ENCODE measurements at regions not wholly inside any gene's neighbourhood (a gene's known extent, or its start where the extent isn't known, plus 50 kb on each side); places are given as distances from the start of the nearest gene placed in this dataset.
"Not testable (repeated sequence)": the region's sequence is repeated elsewhere in the genome, so short reads cannot be mapped to it uniquely, and the experiment has no call there.

DNA sequence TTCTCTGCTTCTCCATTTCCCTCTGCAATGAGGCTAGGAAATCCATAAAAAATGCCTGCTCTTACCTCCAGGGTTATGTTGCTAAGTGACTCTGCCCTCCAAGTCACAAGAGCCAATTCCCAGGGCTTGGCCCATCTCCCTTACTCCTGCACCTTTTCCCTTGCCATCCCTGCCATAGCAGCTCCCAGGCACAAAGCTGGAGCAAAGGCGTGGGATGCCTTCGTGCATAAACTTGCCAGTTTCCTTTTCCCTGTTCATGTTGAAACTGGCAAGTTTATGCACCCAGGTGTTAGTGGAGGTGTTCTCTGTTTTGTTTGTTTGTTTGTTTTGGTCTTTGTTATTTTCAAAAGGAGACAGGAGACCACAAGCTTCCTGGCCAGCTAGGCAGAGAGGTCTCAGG lies 195.1 kb downstream of the ACKR3 start:
- DNase-seq (ENCODE audit: low spot score) = peak; percentile 19
- ATAC-seq = no peak

DNA sequence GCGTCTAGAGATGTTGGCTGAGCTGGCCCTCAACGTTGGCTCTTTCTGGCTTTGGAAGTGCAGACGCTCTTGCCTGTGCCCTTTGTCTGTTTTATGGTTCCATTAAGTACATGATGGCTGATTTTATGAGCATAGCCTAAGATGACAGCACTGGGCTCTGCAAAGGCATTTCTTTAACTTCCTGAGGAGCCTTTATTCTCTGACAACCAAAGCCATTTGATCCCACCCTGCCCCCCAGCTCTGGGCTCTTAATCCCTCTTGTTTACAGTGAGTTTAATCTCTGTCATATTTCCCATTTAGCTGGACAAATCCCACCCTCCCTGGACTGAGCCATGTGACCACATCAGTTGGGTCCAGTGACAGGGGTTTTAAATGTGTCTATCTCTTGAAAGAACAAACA lies 195.9 kb downstream of the ACKR3 start:
- ATAC-seq = no peak
- DNase-seq (ENCODE audit: low spot score) = peak; percentile 7

DNA sequence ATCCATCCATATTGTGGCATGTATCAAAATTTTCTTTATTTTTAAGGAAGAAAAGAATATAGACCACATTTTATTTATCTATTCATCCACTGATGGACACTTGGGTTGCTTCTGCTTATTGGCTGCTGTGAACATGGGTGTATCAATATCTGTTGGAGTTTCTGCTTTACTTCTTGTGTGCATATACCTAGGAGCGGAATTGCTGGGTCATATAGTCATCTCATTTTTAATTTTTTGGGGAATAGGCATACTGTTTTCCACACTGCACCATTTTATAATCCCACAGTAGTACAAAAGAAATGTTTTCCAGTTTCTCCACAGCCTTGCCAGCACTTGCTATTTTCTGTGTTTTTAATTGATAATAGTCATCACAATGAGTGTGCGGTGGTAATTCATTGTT lies 197.2 kb downstream of the ACKR3 start:
- DNase-seq (ENCODE audit: low spot score) (no peak), ATAC-seq (no peak)

DNA sequence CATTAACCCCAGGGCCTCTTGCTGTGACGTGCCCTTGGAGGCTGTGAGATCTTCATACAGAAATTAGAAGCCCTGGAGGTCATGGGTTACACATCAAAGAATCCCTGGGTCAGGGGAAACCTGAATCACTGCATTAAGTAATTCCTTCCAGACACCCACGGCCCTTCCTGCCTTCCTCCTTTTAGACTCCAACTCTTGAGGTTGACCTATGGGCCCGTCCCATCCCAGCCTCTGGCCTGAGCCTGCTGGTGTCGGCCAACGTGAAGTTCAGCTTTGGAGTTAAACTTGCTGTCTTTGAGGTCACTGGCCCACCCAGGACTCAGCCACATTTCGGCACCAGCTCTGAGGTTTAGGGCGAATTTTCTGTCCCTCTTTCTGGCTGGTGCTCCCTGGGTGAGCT lies 198.3 kb downstream of the ACKR3 start:
- ATAC-seq (no peak), DNase-seq (ENCODE audit: low spot score) (no peak)

DNA sequence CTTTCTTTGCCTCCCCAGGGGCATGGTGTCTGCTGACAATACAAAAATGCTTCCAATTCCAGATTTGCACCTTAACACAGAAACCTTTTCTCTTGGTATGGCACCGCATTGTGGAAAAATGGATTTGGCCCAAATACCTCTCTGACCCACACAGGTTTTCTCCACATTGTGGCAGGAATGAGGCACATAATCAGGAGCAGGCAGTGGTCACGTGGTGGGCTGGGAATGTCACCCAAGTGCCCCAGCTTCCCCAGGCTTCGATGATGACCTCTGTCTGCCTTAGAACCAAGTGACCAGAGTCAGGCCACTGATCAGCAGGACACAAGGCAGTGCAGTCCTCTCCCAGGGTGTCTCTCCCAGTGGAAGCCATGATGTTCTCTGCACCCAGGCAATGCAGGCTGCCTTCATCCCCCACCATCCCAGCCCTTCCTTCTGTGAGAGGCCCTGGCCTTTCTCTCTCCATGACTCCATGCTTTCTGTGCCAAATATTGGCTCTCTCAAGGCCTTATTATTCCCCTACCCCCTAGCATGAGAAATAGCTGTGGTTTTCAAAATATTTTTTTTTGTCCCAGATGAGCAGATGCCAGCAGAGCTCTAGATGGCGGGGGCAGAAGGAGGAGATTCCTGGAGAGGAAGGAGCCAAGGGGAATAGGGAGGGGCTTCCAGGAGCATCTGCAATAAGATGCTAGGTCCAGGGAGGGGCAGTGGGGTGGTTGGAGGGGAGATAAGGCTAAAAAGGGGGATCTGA lies 198.9 kb downstream of the ACKR3 start:
- DNase-seq (ENCODE audit: low spot score) = peak; percentile 10
- ATAC-seq = no peak

DNA sequence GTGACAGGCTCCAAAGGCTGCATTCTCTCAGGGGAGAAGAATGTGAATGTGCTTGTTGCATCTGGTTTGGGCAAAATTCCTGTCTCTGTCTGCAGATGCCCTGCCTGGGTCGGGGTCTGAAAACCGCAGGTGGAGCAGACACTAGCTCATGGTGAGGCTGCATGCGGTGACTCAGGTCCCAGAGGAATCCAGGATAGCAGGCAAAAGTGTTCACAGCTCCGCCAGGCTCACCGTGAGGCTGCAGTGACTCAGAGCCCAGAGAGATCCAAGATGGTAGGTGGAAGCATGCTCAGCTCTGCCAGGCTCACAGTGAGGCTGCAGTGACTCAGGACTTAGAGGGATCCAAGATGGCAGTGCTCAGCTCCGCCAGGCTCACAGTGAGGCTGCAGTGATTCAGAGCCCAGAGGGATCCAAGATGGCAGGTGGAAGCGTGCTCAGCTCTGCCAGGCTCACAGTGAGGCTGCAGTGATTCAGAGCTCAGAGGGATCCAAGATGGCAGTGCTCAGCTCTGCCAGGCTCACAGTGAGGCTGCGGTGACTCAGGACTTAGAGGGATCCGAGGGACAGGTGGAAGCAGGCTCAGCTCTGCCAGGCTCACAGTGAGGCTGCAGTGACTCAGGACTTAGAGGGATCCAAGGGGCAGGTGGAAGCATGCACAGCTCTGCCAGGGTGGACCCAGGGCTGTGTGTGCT lies 200.5 kb downstream of the ACKR3 start:
- DNase-seq (ENCODE audit: low spot score) (no peak), ATAC-seq (no peak)

DNA sequence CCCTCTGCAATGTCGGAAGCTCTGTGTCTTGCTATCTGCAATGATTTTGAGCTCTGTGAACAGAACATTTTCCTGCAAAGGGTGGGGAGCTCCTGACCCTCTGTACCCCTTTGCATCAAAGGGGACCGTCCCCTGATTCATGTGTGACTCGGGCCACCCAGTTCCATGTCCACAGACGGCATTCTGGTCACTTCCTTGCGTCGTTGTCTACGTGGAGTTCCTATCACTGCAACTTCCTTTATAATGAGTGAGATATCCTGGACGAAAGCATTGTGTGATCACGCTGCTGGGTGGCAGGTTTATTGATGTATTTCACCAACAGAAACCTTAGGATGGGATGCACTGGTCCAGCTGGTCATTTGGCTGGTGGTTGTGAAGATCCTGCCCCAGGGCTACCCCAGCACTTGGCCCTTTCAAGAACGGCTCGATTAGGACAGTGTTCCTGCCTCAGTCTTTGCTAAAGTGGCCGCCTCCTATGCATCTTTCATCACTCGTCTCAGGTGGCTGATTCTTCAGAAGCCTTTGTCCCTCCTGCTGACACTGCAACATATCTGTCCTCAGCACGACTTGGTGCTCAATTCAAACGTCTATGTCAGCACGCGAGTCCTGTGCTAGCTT lies 202.7 kb downstream of the ACKR3 start:
- ATAC-seq (peak; percentile 49), DNase-seq (ENCODE audit: low spot score) (no peak)

DNA sequence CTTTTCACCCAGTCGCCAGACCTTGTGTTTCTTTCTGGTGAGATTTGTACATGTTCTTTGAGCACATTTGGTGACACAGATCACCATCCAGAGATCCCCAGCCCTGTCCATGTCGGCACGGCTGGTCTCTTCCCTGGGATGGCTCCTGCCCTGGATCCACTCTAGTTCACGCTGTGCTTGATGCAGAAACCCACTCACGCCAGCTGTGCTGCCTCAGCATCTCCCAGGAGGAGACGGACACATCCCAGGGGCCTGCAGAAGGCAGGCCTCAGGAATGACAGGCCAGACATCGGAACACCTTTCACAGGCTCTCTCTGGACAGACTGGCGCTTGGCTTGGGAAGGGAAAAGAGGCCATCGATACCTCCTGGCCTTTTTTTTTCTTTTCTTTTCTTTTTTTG lies 203.6 kb downstream of the ACKR3 start:
- DNase-seq (ENCODE audit: low spot score) = no peak
- ATAC-seq = no peak

DNA sequence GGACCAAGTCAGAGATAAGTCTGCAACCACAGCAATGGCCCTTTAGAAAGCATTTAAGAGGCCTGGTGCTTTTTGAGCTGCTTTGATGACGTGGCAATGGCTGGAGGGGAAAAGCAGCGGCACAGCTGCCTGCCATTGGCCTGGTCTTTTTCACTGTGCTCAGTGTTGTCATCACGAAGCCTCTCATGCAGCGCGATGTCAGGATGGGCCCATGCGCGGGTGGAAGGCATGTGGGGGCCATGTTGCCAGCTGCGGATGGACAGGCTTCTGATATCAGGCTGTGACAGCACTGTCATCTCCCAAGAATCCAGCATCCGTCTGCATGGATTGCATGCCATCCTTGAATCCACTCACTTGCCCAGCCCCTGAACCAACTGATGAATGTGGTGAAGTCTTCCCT lies 204.5 kb downstream of the ACKR3 start:
- no peak for ATAC-seq
- no peak for DNase-seq (ENCODE audit: low spot score)

DNA sequence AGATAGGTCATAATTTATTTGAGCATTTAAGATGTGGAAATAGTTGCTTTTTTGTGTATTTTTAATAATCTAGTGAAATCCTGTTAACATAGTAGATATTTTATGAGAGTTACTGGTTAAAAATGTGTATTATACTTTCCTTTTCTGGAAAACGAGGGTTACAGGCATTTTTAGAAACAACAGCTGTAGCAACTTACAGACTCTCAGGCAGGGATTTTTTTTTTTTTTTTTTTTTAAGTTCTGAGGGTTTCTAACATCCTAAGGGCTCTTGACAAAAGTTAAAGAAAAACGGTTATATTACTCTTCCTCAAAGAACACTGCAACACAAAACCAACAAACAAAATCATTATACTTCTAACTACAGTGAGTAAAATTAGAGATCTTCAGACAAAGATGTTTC lies 205.9 kb downstream of the ACKR3 start:
- ATAC-seq (no peak), DNase-seq (ENCODE audit: low spot score) (no peak)

DNA sequence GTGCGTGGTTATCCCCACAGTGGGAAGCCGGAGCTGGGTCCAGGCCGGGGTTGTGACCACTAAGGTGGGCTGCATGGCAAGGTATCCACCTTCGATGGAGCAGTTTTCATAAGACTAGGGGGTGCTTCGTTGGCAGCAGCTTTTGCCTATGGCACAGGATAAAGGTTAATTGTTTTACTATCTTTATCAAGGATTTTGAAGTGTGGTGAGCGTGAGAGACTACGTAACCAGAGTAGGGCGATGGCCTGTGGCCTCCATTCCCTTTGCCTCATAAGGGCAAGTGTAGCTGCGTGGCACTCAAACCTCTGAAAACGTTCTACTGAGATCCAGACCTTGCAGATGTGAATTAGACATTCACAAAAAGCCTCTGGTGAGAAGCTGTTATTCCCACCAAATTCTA lies 206.6 kb downstream of the ACKR3 start:
- DNase-seq (ENCODE audit: low spot score) (no peak), ATAC-seq (no peak)

DNA sequence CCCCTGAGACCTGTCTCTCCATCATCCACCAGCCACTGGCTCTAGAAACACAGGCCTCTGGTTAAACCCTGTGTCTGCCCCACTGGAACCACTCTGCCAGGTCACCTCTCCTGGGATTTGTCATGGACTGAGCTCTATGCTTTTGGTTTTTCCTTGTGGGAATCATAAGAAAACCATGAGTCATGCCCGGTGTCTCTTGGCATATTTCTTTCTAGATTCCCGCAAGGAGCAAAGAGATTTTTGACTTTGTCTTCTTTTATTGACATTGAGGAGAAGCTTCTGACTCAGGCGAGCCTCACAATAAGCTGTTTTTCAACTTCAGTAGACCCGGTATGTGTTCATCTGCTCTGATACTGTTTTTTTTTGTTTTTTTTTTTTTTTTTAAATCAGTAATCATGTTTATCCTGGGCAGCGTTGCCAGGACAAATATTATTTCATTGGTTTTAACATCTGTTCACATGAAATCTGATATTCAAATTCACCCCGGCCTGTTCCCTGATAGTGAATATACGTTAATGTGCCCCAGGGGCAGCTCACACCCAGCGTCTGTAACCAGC lies 207.1 kb downstream of the ACKR3 start:
- DNase-seq (ENCODE audit: low spot score) (no peak), ATAC-seq (no peak)

DNA sequence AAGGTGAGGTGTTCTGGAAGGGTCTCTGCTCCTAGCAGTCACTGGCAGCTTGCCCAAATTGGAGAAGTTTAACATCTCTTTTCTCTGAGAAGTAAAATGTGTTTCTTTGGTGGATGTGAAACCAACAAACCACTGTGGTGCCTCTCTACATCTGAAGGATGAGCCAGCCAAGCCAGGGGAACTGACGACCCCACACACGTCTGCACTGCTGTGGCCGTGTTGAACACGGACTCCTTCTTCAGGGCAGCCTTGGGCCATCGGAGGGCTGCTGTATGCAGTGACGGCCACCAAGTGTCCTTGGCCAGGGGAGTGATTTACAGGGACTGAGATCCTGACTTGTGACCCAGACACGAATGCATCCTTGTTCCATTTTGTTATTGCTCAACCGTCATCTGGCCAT lies 207.8 kb downstream of the ACKR3 start:
- ATAC-seq = no peak
- no peak for DNase-seq (ENCODE audit: low spot score)

DNA sequence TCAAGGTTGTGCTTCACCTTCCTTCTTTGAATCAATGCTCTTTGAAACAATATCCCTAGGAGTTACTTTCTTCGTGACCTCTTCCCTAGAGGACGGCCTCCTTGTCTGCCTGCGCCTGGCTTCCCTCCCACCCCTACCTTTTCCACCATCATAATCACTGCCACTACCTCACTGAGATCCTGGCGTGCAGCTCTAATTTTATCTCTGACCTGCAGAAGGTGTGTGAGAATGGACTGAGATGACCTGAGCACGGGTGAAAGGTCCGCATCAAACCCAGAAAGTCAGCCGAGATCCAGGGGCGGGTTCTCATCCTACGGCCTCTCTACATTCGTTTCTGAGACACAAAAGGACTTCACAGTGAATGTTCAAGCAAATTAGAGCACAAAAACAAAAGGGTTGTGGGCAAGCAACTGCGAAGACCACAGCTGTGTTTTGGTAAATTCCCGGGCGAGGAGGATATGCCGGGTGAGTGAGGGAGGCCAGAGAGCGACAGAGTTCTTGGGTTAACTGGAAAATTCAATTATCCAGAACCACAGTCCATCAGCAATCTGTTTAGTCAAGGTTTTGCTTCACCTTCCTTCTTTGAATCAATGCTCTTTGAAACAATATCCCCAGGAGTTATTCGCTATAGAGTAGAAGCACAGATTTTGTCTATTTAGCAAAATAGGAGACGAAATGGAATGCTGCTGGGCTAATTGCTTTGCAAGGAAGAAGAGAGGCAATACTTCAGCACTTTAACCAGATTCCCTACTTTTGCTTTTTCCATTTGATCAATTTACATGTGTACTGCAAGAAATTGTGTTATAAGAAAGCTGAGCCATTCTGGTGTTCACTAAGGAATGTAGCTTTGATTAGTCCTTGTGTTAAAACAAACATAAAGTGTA lies 212.6 kb downstream of the ACKR3 start:
- ATAC-seq (no peak), DNase-seq (ENCODE audit: low spot score) (no peak)

DNA sequence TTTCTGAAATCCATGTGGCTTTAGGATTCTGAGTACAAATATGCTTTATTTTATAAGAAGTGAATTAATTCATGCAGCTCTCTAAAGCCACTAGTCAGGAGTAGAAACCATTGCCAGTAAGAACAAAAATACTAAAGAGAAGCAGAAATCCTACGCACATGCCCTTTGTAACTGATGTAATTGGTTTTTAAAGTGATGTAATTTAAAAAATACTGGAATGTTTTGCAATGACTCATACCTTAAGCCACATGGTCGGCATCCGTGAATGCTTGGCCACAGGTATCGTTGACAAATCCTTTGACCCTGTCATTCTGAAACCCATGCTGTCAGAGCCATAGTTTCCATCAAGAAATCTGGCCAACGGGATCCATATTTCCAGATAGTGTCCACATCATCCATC lies 213.3 kb downstream of the ACKR3 start:
- ATAC-seq (no peak), DNase-seq (ENCODE audit: low spot score) (no peak)

DNA sequence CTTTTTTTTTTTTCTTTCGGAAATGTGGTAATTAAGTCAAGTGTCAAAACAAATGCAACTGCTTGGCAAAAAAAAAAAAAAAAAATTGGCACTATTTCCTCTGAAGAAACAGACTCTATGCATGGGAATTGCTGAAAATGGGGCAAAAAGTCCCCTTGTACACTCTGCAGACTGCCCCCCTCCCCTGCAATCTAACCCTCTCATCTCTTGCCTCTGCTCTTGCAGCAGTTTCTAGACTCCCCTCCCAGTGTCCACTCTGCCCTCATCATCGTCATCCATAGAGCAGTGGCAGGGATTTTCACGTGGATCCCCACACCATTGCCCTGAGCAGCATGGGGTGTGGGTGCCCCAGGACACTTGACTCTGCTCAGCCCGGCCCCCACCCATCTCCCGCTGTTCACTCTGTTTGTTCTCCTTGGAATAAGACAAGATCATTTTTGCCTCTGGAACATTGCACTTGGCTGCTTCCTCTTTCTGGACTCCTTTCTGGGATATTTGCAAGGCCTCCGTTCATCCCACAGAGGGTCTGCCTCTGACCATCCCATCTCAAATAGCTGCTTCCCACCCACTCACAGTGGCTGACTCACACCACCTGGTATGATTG lies 213.9 kb downstream of the ACKR3 start:
- DNase-seq (ENCODE audit: low spot score) (no peak), ATAC-seq (no peak)

DNA sequence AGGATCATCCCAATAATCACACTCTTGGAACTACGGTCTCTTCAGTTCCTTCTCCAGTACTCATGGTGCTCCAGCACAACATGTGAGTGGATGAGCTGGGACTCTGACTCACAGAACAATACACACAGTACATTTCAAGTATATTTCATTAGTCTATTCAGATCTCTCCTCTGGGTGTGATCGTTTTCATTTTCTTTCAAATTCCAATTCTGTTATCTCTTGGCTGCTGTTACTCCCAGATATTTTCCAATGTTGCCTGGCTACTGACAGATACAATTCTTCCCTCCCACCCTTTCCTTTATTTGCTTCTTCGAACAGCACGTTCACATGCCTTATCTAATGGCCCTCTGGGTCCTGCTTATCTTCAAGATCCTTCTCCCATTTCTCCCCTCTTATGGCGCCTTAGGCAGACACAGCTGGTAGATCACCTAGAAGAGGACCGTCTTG lies 216.0 kb downstream of the ACKR3 start:
- no peak for DNase-seq (ENCODE audit: low spot score)
- ATAC-seq = no peak

DNA sequence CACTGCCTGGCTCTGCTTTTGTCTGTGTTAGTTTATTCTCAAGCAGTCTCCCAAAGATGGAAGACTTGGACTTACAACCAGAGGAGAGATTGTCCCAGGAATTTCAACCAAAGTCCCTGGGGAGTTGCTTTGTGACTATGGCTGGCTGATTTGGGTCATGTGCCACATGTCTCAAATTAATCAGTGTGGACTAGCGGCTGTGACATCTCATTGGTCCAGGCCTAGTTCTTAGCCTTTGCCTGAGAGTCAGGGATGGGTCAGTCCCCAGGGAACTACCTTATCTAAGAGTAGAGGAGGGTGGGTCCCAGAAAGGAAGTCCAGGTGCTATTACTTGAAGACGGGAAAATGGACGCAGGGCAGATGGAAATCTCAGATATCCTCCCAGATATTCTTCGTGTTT lies 217.1 kb downstream of the ACKR3 start:
- ATAC-seq = no peak

DNA sequence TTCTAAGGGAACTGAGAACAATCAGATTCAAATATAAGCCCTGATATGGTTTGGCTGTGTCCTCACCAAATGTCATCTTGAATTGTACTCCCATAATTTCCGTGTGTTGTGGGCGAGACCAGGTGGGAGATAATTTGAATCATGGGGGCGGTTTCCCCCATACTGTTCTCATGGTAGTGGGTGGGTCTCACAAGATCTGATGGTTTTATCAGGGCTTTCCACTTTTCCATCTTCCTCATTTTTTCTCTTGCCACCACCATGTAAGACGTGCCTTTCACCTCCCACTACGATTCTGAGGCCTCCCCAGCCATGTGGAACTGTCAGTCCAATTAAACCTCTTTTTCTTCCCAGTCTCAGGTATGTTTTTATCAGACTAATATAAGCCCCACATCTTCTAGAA lies 217.8 kb downstream of the ACKR3 start:
- not testable (repeated sequence) for DNase-seq (ENCODE audit: low spot score); ATAC-seq

More for the DNA sequence above, 217.1 kb downstream of the ACKR3 start:
- DNase-seq (ENCODE audit: low spot score) = no peak

DNA sequence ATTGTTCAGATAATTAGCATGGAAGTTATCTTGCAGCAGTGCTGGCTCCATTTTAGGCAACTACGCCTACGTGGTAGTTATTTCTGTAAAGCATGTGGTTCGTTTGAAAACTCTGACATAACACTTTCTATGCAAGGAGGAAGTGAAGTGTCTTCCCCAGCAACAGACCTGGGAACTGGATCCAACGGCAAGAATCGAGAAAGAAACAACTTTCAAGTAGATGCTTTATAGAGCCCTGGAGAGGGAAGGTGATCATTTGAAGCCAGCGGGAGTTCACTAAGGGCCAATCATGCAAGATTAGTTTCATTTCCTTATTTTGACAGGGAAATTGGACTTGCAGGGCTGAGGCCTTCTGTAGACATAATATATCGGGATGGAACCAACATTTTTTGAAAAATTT lies 218.3 kb downstream of the ACKR3 start:
- peak; percentile 34 for ATAC-seq
- no peak for DNase-seq (ENCODE audit: low spot score)

DNA sequence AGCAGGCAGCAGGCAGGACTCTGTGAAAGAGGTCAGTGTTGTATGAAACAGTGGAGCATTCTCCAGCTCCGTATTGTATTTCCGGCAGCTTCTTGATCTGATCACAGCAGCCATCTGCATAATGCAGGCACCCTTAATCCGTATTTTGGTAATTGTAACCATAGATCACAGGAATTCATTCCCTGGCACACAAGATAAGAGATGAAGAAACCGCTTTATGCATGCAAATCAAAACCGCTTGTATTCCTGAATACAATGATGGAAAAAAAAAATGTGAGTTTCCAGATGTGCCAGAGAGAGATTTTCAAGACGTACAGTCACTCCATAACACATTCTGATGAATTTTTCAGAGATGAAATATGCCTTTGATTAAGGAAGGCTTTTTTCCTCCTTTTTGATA lies 221.3 kb downstream of the ACKR3 start:
- ATAC-seq = no peak

More for the DNA sequence above, 221.3 kb downstream of the ACKR3 start:
- DNase-seq (ENCODE audit: low spot score) = no peak

Measured in left lobe of liver (tissue), 2 donors.